Esophagus muscularis mucosa (tissue), 4 donors: ENCODE measurements at regions not wholly inside any gene's neighbourhood (a gene's known extent, or its start where the extent isn't known, plus 50 kb on each side); places are given as distances from the start of the nearest gene placed in this dataset.

ENCODE experiments used
- DNase-seq: peaks from one replicate; pipeline ENCODE4 v3.0.0-alpha.2; 2017; ENCODE audit errors: extremely low spot score
- H3K27ac ChIP-seq, 4 donors: fragments of 200-600 bp; sonication (generic); replicated peaks in 1 of 4; 1 replicate in 3 of 4; 2 replicates in 1 of 4; pipeline ENCODE4 v1.5.1; 2016 to 2019; ENCODE audit warnings: mild to moderate bottlenecking in 1 of 4
- H3K27me3 ChIP-seq, 4 donors: fragments of 200-600 bp; sonication (generic); one replicate each; pipeline versions ENCODE4 v1.5.1 to v1.6.0; 2016 to 2019
- H3K36me3 ChIP-seq, 4 donors: fragments of 200-600 bp; sonication (generic); one replicate each; pipeline ENCODE4 v1.5.1; 2016 to 2019
- H3K4me1 ChIP-seq, 4 donors: fragments of 200-600 bp; sonication (generic); one replicate each; pipeline ENCODE4 v1.5.1; 2016 to 2019
- H3K4me3 ChIP-seq, 4 donors: fragments of 200-600 bp; sonication (generic); 1 replicate in 2 of 4; 2 replicates in 2 of 4; pipeline ENCODE4 v1.5.1; 2016 to 2019; ENCODE audit warnings: mild to moderate bottlenecking in 4 of 4, moderate library complexity in 1 of 4
- H3K9me3 ChIP-seq, 4 donors: fragments of 200-600 bp; sonication (generic); 1 replicate in 3 of 4; 2 replicates in 1 of 4; pipeline ENCODE4 v1.5.1; 2016 to 2019
- EP300 ChIP-seq: sonication (generic); formaldehyde crosslinking; IDR thresholded peaks from one replicate; pipeline ENCODE4 v1.6.1; 2017; ENCODE audit warnings: antibody characterized with exemption
- POLR2A ChIP-seq: fragments of 450-650 bp; IDR thresholded peaks from one replicate; pipeline ENCODE4 v1.6.1; 2017; ENCODE audit warnings: antibody characterized with exemption, moderate library complexity, mild to moderate bottlenecking, low read depth
- POLR2AphosphoS5 ChIP-seq, 2 donors: sonication (generic); formaldehyde crosslinking; IDR thresholded peaks; one replicate each; pipeline ENCODE4 v1.6.1; 2017; ENCODE audit warnings: antibody characterized with exemption in 2 of 2
- WGBS: methylation state at CpG from one replicate; pipeline ENCODE4 v1.1.5; 2018; 5-methylcytosine and 5-hydroxymethylcytosine counted together
- intact Hi-C: fragments of 100-400 bp; cut with DNase I; formaldehyde crosslinking; loops from one replicate; pipeline ENCODE4 v1.15.1; 2023
- TF ChIP-seq, protein P1 (sequence below), 3 experiments: fragments of 200-600 bp in 2 of 3; fragments of 450-650 bp in 1 of 3; sonication (generic) in 2 of 3; IDR thresholded peaks; one replicate each; pipeline ENCODE4 v1.5.1; 2017 to 2019; ENCODE audit warnings: antibody characterized with exemption in 3 of 3, mild to moderate bottlenecking in 2 of 3, moderate library complexity in 1 of 3

DNA sequence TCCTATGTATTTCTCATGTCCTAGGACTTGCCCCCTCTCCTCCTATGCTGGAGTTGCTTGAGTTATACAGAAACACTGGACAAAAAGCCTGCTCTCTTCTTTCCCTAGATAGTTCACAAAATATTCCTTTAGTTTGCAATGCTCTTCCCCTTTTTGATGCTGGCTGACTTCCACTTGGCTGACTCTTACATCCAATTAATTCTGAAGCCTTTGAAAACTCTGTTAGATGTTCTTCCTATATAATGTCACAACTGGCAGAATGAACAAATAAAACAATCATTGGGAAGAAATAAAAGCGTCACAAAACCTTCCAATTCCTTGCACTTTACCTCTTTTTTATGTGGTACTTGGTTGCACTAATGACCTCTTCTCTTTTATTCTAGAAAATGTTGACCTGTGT lies 253.8 kb upstream of the CITED2 start:
- no peaks in the 10 kb centered on the region for H3K36me3 ChIP-seq
- H3K27me3 ChIP-seq: no peaks in the 10 kb centered on the region
- 37% methylated on average over 1 of the region's 1 CpG for WGBS
- no peak for DNase-seq
- TF ChIP-seq EP300 (no peak), POLR2AphosphoS5 (IDR thresholded peaks at IDR 0.05) (no peak), POLR2A (no peak)
- TF ChIP-seq, protein P1, sequence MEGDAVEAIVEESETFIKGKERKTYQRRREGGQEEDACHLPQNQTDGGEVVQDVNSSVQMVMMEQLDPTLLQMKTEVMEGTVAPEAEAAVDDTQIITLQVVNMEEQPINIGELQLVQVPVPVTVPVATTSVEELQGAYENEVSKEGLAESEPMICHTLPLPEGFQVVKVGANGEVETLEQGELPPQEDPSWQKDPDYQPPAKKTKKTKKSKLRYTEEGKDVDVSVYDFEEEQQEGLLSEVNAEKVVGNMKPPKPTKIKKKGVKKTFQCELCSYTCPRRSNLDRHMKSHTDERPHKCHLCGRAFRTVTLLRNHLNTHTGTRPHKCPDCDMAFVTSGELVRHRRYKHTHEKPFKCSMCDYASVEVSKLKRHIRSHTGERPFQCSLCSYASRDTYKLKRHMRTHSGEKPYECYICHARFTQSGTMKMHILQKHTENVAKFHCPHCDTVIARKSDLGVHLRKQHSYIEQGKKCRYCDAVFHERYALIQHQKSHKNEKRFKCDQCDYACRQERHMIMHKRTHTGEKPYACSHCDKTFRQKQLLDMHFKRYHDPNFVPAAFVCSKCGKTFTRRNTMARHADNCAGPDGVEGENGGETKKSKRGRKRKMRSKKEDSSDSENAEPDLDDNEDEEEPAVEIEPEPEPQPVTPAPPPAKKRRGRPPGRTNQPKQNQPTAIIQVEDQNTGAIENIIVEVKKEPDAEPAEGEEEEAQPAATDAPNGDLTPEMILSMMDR (IDR thresholded peaks at IDR 0.05): no peak
- peaks cover 0 to 22% (median 14%) of the 10 kb centered on the region in 4 donors for H3K4me1 ChIP-seq
- H3K9me3 ChIP-seq: peaks cover 0 to 4% (median 0%) of the 10 kb centered on the region in 4 donors
- H3K27ac ChIP-seq: no peak overlapping the region
- intact Hi-C loops: no loop called here
- no peak overlapping the region for H3K4me3 ChIP-seq

DNA sequence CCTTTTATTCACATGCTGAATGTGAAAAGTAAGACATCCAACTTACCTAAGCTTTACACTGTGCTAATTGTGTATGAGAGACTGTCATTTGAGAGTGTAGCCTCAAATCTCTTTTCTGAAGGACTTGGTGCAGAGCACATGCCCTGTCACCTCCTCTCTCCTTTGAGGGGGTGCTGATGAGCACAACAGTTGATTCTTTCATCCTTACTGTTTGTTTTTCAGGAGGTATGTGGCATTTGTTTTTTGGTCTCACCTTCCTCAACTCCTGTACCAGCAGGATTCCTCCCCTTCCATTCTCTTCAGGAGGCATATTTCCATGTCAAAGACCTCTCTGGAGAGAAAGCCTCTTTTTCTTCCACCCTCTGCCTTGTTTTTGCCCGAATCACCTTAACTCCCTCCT lies 252.6 kb upstream of the CITED2 start:
- no peaks in the 10 kb centered on the region for H3K36me3 ChIP-seq
- WGBS: 58% methylated on average over 1 of the region's 1 CpG
- H3K4me1 ChIP-seq: peaks cover 0 to 22% (median 14%) of the 10 kb centered on the region in 4 donors
- H3K4me3 ChIP-seq: no peak overlapping the region
- TF ChIP-seq EP300 (no peak), POLR2AphosphoS5 (IDR thresholded peaks at IDR 0.05) (no peak), POLR2A (no peak)
- TF ChIP-seq, protein P1 (IDR thresholded peaks at IDR 0.05): no peak
- no peak overlapping the region for H3K27ac ChIP-seq
- H3K9me3 ChIP-seq: peaks cover 0 to 4% (median 0%) of the 10 kb centered on the region in 4 donors
- intact Hi-C loops: no loop called here
- no peak for DNase-seq
- no peaks in the 10 kb centered on the region for H3K27me3 ChIP-seq

DNA sequence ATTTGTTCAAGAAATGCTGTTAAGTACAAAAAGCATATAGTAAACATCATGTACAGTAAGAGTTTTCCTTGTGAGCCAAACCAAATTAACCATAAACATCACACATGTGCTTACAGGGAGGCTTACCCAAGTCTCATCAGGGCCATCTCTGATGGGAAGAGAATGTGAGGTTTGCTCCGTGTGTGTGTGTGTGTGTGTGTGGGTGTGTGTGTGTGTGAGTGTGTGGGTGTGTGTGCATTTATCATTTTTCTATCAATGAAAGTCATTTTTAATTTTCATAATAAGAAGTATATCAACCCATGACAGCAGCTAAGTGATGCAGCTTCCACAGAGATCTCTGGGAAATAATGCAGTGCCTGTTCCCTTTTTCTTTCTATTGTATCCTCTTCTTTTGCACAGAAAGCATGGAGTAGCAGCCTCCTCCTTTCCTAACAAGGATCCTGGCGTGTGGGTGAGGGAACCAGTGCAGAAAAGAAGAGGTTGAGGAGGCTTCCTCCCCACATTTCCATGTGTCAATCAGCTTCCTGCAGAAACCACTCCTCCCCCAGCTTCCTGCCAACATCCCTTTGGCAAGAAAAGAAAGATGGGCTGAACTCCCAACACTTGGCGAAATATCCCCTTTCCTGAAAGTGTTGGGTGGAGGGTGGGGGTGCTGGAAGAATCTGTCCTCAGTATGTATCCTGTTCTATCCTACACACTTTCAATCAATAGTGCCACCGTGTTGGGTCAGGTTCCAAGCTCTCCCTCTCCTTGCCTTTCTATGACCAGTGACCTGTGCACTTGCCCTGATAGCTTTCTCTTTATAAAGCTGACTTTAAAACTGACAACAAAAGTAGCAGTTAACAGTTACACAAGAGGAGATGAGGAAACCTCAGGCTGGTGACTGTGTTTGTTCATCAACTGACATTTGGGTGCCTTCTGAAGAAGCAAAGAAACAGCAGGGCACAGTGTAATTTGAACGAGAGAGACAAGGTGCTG lies 251.8 kb upstream of the CITED2 start:
- peaks cover 0 to 22% (median 14%) of the 10 kb centered on the region in 4 donors for H3K4me1 ChIP-seq
- H3K36me3 ChIP-seq: no peaks in the 10 kb centered on the region
- peaks cover 0 to 4% (median 0%) of the 10 kb centered on the region in 4 donors for H3K9me3 ChIP-seq
- WGBS: 55% methylated on average over 5 of the region's 5 CpGs
- H3K4me3 ChIP-seq: no peak overlapping the region
- intact Hi-C loops: no loop called here
- DNase-seq: no peak
- no peaks in the 10 kb centered on the region for H3K27me3 ChIP-seq
- no peak overlapping the region for H3K27ac ChIP-seq
- TF ChIP-seq POLR2A (no peak), POLR2AphosphoS5 (IDR thresholded peaks at IDR 0.05) (no peak), EP300 (no peak)
- TF ChIP-seq, protein P1 (IDR thresholded peaks at IDR 0.05): no peak

DNA sequence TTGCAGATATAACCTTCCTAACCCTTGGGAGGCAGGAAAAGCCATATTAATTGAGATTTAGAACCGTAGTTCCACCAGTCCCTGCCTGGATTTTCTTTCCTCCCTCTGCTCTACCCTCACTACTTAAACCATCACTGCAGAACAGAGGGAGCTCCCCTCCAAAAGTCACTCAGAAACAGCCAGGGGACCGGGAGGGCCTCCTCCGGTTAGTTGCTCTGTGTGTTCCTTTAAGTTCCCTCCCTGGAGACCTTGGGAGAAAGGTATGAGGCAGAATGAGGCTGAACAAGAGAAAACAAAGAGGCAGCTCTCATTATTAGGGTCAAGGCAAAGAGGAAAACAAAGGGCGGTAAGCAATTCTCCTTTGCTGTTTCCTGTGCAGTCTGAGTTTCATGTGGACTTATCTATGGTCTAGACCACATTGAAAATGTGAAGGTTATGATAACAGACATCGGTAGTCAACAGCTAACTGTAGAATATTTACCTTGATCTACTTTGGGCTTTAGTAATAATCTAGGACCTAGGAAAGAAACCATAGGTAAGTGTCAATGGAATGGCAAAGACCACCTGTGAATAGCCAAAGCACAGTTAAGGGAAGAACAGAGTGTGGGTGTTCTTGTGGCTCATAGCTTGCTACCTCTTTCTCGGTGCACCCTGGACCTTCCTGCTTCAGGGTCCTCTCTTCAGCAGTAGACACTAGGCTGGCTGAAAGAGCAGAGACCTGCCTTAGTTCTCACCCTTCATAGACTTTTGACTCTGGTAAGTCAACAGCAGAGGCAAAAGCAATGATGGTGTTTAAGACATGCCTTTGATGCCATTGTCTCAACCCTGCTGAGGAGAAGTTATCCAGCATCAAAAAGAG lies 250.9 kb upstream of the CITED2 start:
- H3K36me3 ChIP-seq: no peaks in the 10 kb centered on the region
- H3K4me3 ChIP-seq: no peak overlapping the region
- no peak overlapping the region for H3K27ac ChIP-seq
- intact Hi-C loops: no loop called here
- no peaks in the 10 kb centered on the region for H3K27me3 ChIP-seq
- TF ChIP-seq, protein P1 (IDR thresholded peaks at IDR 0.05): no peak
- TF ChIP-seq POLR2A (no peak), EP300 (no peak), POLR2AphosphoS5 (IDR thresholded peaks at IDR 0.05) (no peak)
- no peaks in the 10 kb centered on the region for H3K9me3 ChIP-seq
- peaks cover 0 to 22% (median 14%) of the 10 kb centered on the region in 4 donors for H3K4me1 ChIP-seq
- 89% methylated on average over 6 of the region's 6 CpGs for WGBS
- no peak for DNase-seq
